GM23338 (cell line): ENCODE measurements at regions not wholly inside any gene's neighbourhood (a gene's known extent, or its start where the extent isn't known, plus 50 kb on each side); places are given as distances from the start of the nearest gene placed in this dataset.

Experiments
- ATAC-seq: fragments of 200-7000 bp; cut with Tn5 transposase; 3 replicates; pipeline ENCODE4 v1.9.1; 2020
- DNase-seq: peaks from one replicate; pipeline ENCODE4 v3.0.0-alpha.2; 2015; ENCODE audit warnings: low spot score
- H2AFZ ChIP-seq: fragments of 200-600 bp; sonication (generic); 2 replicates; pipeline ENCODE4 v1.8.0; 2016; ENCODE audit warnings: antibody characterized with exemption, mild to moderate bottlenecking, moderate library complexity
- H3F3A ChIP-seq: fragments of 200-600 bp; sonication (generic); replicated peaks from 2 replicates; pipeline ENCODE4 v1.8.0; 2017; ENCODE audit warnings: antibody characterized with exemption, mixed run types, low read depth
- H3K27ac ChIP-seq: fragments of 200-600 bp; sonication (generic); 2 replicates; pipeline ENCODE4 v1.6.1; 2016; ENCODE audit warnings: low read depth
- H3K27me3 ChIP-seq: fragments of 200-600 bp; sonication (generic); 2 replicates; pipeline ENCODE4 v1.8.0; 2016; ENCODE audit warnings: mild to moderate bottlenecking, mixed run types, moderate library complexity; ENCODE audit not compliant: insufficient read depth
- H3K36me3 ChIP-seq: fragments of 200-600 bp; sonication (generic); 2 replicates; pipeline ENCODE4 v1.8.0; 2016; ENCODE audit warnings: mild to moderate bottlenecking; ENCODE audit not compliant: insufficient read depth
- H3K4me1 ChIP-seq: fragments of 200-600 bp; sonication (generic); 2 replicates; pipeline ENCODE4 v1.8.0; 2016; ENCODE audit warnings: mild to moderate bottlenecking, moderate library complexity; ENCODE audit not compliant: insufficient read depth
- H3K4me2 ChIP-seq: fragments of 200-600 bp; sonication (generic); 2 replicates; pipeline ENCODE4 v1.7.1; 2017; ENCODE audit warnings: mixed run types
- H3K4me3 ChIP-seq: fragments of 200-600 bp; sonication (generic); 2 replicates; pipeline ENCODE4 v1.6.1; 2016; ENCODE audit warnings: mixed run types
- H3K79me2 ChIP-seq: fragments of 200-600 bp; sonication (generic); replicated peaks from 2 replicates; pipeline ENCODE4 v1.8.0; 2017; ENCODE audit warnings: mild to moderate bottlenecking; ENCODE audit not compliant: insufficient read depth
- H3K9me2 ChIP-seq: fragments of 200-600 bp; sonication (generic); 2 replicates; pipeline ENCODE4 v1.8.0; 2017; ENCODE audit not compliant: insufficient read depth
- H4K20me1 ChIP-seq: fragments of 200-600 bp; sonication (generic); replicated peaks from 2 replicates; pipeline ENCODE4 v1.8.0; 2017; ENCODE audit warnings: mild to moderate bottlenecking; ENCODE audit not compliant: insufficient read depth
- H3K27ac Mint-ChIP-seq: 2 replicates; pipeline ENCODE4 v1.8.0; 2020; ENCODE audit warnings: inconsistent platforms, mild to moderate bottlenecking, moderate library complexity, mixed read lengths
- H3K27me3 Mint-ChIP-seq: 3 replicates; pipeline ENCODE4 v1.8.0; 2022; ENCODE audit warnings: low read depth, mild to moderate bottlenecking, moderate library complexity, mixed read lengths, inconsistent platforms; ENCODE audit not compliant: insufficient read depth, poor library complexity
- H3K36me3 Mint-ChIP-seq: 3 replicates; pipeline ENCODE4 v1.8.0; 2021; ENCODE audit warnings: low read depth, mild to moderate bottlenecking, inconsistent platforms, moderate library complexity, mixed read lengths
- H3K4me1 Mint-ChIP-seq: 3 replicates; pipeline ENCODE4 v1.8.0; 2020; ENCODE audit warnings: mild to moderate bottlenecking, inconsistent platforms, mixed read lengths
- H3K4me3 Mint-ChIP-seq: 3 replicates; pipeline ENCODE4 v1.8.0; 2021; ENCODE audit warnings: moderate library complexity, mild to moderate bottlenecking, inconsistent platforms, mixed read lengths
- H3K9me3 Mint-ChIP-seq: 3 replicates; pipeline ENCODE4 v1.8.0; 2020; ENCODE audit warnings: moderate library complexity, mild to moderate bottlenecking, inconsistent platforms, mixed read lengths
- CREB1 ChIP-seq: fragments of 250-450 bp; sonication (Bioruptor Pico); IDR thresholded peaks from 2 replicates; pipeline ENCODE4 v1.5.0; 2020; ENCODE audit warnings: low read depth, mild to moderate bottlenecking, moderate library complexity
- CTCF ChIP-seq, 2 experiments: fragments of 200-600 bp in 1 of 2; sonication (generic) in 1 of 2; conservative IDR thresholded peaks; 2 replicates each; pipeline versions ENCODE4 v1.5.1 to v1.6.1; 2016 to 2017; ENCODE audit warnings: antibody characterized with exemption in 2 of 2, low read depth in 2 of 2, mild to moderate bottlenecking in 2 of 2, moderate library complexity in 1 of 2
- ETS1 ChIP-seq: IDR thresholded peaks from 2 replicates; pipeline ENCODE4 v1.6.1; 2016; ENCODE audit warnings: antibody characterized with exemption
- EZH2 ChIP-seq: fragments of 200-600 bp; sonication (generic); IDR thresholded peaks from one replicate; pipeline ENCODE4 v1.8.0; 2017; ENCODE audit warnings: antibody characterized with exemption, mild to moderate bottlenecking, low read depth; ENCODE audit not compliant: unreplicated experiment
- EZH2phosphoT487 ChIP-seq: fragments of 200-600 bp; sonication (generic); IDR thresholded peaks from one replicate; pipeline ENCODE4 v1.8.1; 2018; ENCODE audit warnings: antibody characterized with exemption; ENCODE audit not compliant: unreplicated experiment
- JUNB ChIP-seq: IDR thresholded peaks from one replicate; pipeline ENCODE4 v1.6.1; 2016; ENCODE audit warnings: antibody characterized with exemption; ENCODE audit not compliant: unreplicated experiment
- NANOG ChIP-seq: IDR thresholded peaks from 2 replicates; pipeline ENCODE4 v1.6.1; 2016; ENCODE audit warnings: antibody characterized with exemption, borderline replicate concordance
- POLR2AphosphoS5 ChIP-seq: IDR thresholded peaks from 2 replicates; pipeline ENCODE4 v1.6.1; 2016; ENCODE audit warnings: antibody characterized with exemption, low read depth
- REST ChIP-seq: IDR thresholded peaks from one replicate; pipeline ENCODE4 v1.6.1; 2018; ENCODE audit warnings: antibody characterized with exemption; ENCODE audit not compliant: unreplicated experiment
- ZNF114 ChIP-seq: fragments of 250-450 bp; sonication (Bioruptor Pico); IDR thresholded peaks from 2 replicates; pipeline ENCODE4 v1.5.0; 2020; ENCODE audit warnings: mild to moderate bottlenecking, moderate library complexity
- ZNF331 ChIP-seq: fragments of 250-450 bp; sonication (Bioruptor Pico); IDR thresholded peaks from 2 replicates; pipeline ENCODE4 v1.5.0; 2020; ENCODE audit warnings: low read depth, mild to moderate bottlenecking, moderate library complexity
- ZNF462 ChIP-seq: fragments of 250-450 bp; sonication (Bioruptor Pico); IDR thresholded peaks from 2 replicates; pipeline ENCODE4 v1.5.0; 2020; ENCODE audit warnings: mild to moderate bottlenecking, moderate library complexity

GRCh38 chr18:51614967-51615571, 417.6 kb upstream of the MEX3C start:
- no peak overlapping the region for H3K27ac ChIP-seq
- H3K27me3 ChIP-seq: no peaks in the 10 kb centered on the region
- H3K27me3 Mint-ChIP-seq: no peaks in the 10 kb centered on the region
- H2AFZ ChIP-seq: no peak overlapping the region
- H3K4me1 ChIP-seq: no peaks in the 10 kb centered on the region
- no peaks in the 10 kb centered on the region; the same call in 2 of the 3 replicates for H3K9me3 Mint-ChIP-seq
- H3K9me2 ChIP-seq: no peaks in the 10 kb centered on the region
- no peaks in the 10 kb centered on the region for H4K20me1 ChIP-seq
- H3K4me1 Mint-ChIP-seq: peaks cover 10% of the 10 kb centered on the region
- no peak overlapping the region for H3K4me3 Mint-ChIP-seq
- no peak overlapping the region for H3K27ac Mint-ChIP-seq
- no peak for DNase-seq
- no peaks in the 10 kb centered on the region for H3K36me3 Mint-ChIP-seq
- no peak overlapping the region for H3K4me3 ChIP-seq
- no peaks in the 10 kb centered on the region for H3K79me2 ChIP-seq
- no peaks in the 10 kb centered on the region for H3F3A ChIP-seq
- no peak for ATAC-seq
- H3K4me2 ChIP-seq: no peak overlapping the region
- TF ChIP-seq CTCF (conservative IDR thresholded peaks at IDR 0.05; ENCODE audit: low read depth in 2 of 2) (no peak), NANOG (no peak), ZNF462 (CRISPR knock-in tag) (no peak), ZNF114 (CRISPR knock-in tag) (no peak), EZH2 (no peak), JUNB (no peak), ZNF331 (CRISPR knock-in tag) (no peak), ETS1 (no peak), REST (no peak), CREB1 (CRISPR knock-in tag) (no peak), EZH2phosphoT487 (no peak), POLR2AphosphoS5 (no peak)
- no peaks in the 10 kb centered on the region for H3K36me3 ChIP-seq
